DLD1 (cell line): ENCODE measurements at regions not wholly inside any gene's neighbourhood (a gene's known extent, or its start where the extent isn't known, plus 50 kb on each side); places are given as distances from the start of the nearest gene placed in this dataset.

Experiments used
- in situ Hi-C: cut with HindIII; loops from 2 replicates; pipeline ENCODE4 v1.10.0; 2017; ENCODE audit warnings: low sequenced_read_pairs

- in situ Hi-C loops: no loop called here
Observed at GRCh38 chr3:152945556-152945955, 110.6 kb downstream of the P2RY1 start.

- in situ Hi-C loops: no loop called here
Observed at GRCh38 chr3:152957491-152957890, 122.6 kb downstream of the P2RY1 start.

GRCh38 chr3:152959307-152959706, 124.4 kb downstream of the P2RY1 start:
- in situ Hi-C loops: no loop called here

- in situ Hi-C loops: no loop called here
Observed at GRCh38 chr3:152960684-152961083, 125.8 kb downstream of the P2RY1 start.

- in situ Hi-C loops: no loop called here
Observed at GRCh38 chr3:152961323-152961722, 126.4 kb downstream of the P2RY1 start.

- in situ Hi-C loops: no loop called here
Observed at GRCh38 chr3:152964911-152965609, 130.1 kb downstream of the P2RY1 start.

- in situ Hi-C loops: no loop called here
Observed at GRCh38 chr3:152968388-152969024, 133.6 kb downstream of the P2RY1 start.

- in situ Hi-C loops: no loop called here
Observed at GRCh38 chr3:152969557-152970300, 134.8 kb downstream of the P2RY1 start.

- in situ Hi-C loops: no loop called here
Observed at GRCh38 chr3:152970851-152971250, 135.9 kb downstream of the P2RY1 start.

GRCh38 chr3:152971880-152972279, 136.9 kb downstream of the P2RY1 start:
- in situ Hi-C loops: no loop called here

GRCh38 chr3:152973575-152973974, 138.6 kb downstream of the P2RY1 start:
- in situ Hi-C loops: no loop called here

- in situ Hi-C loops: no loop called here
Observed at GRCh38 chr3:152976239-152976638, 141.3 kb downstream of the P2RY1 start.

GRCh38 chr3:152977366-152977765, 142.4 kb downstream of the P2RY1 start:
- in situ Hi-C loops: no loop called here

- in situ Hi-C loops: no loop called here
Observed at GRCh38 chr3:152978152-152978551, 143.2 kb downstream of the P2RY1 start.

- in situ Hi-C loops: no loop called here
Observed at GRCh38 chr3:152997526-152997925, 162.6 kb downstream of the P2RY1 start.

GRCh38 chr3:152998591-152998990, 163.4 kb upstream of the RAP2B start:
- in situ Hi-C loops: no loop called here

GRCh38 chr3:153000325-153000724, 161.7 kb upstream of the RAP2B start:
- in situ Hi-C loops: no loop called here

- in situ Hi-C loops: no loop called here
Observed at GRCh38 chr3:153001210-153002078, 160.6 kb upstream of the RAP2B start.

GRCh38 chr3:153003441-153003840, 158.6 kb upstream of the RAP2B start:
- in situ Hi-C loops: no loop called here

GRCh38 chr3:153003862-153004261, 158.2 kb upstream of the RAP2B start:
- in situ Hi-C loops: no loop called here

- in situ Hi-C loops: no loop called here
Observed at GRCh38 chr3:153008226-153008625, 153.8 kb upstream of the RAP2B start.
